ENCODE measurements at regions not wholly inside any gene's neighbourhood (a gene's known extent, or its start where the extent isn't known, plus 50 kb on each side); places are given as distances from the start of the nearest gene placed in this dataset.

- TF ChIP-seq ZKSCAN5 (CRISPR knock-in tag; IDR thresholded peaks at IDR 0.05) (no peak), ZNF678 (CRISPR knock-in tag; IDR thresholded peaks at IDR 0.05) (no peak), REST (IDR thresholded peaks at IDR 0.05; ENCODE audit: borderline replicate concordance in 1 of 2, low read depth in 1 of 2, low read length in 2 of 2) (no peak), DNMT1 (CRISPR knock-in tag; IDR thresholded peaks at IDR 0.05) (no peak), SMARCC2 (IDR thresholded peaks at IDR 0.05) (no peak), RARG (CRISPR knock-in tag; IDR thresholded peaks at IDR 0.05; ENCODE audit: low read depth) (no peak), ZNF24 (IDR thresholded peaks at IDR 0.05) (no peak), POLR2G (IDR thresholded peaks at IDR 0.05; ENCODE audit: low read depth, low read length) (no peak)
These were observed 99.6 kb upstream of the KRR1 start (continued) for GRCh38 chr12:75611041-75611440.

GRCh38 chr12:75606956-75607355 lies 95.5 kb upstream of the KRR1 start:
- Histone ChIP-seq H3K27me3 (ENCODE audit: control insufficient read depth in 1 of 2, insufficient read depth in 2 of 2, low read length in 2 of 2) (no peaks in the 10 kb centered on the region), H3K36me3 (replicated peaks in 1 of 2; ENCODE audit: control insufficient read depth in 1 of 2, insufficient read depth in 2 of 2, low read length in 2 of 2) (no peaks in the 10 kb centered on the region), H3K4me3 (replicated peaks in 1 of 3; ENCODE audit: insufficient read depth in 1 of 3, low read depth in 2 of 3, low read length in 3 of 3) (no peak overlapping the region), H3K4me1 (ENCODE audit: insufficient read depth, low read length) (no peaks in the 10 kb centered on the region), H3K79me2 (ENCODE audit: insufficient read depth, low read length) (no peaks in the 10 kb centered on the region), H3K9me3 (ENCODE audit: low read length) (no peaks in the 10 kb centered on the region), H3K9ac (ENCODE audit: insufficient read depth, low read depth, low read length) (no peak overlapping the region), H4K20me1 (ENCODE audit: insufficient read depth, low read length) (no peaks in the 10 kb centered on the region), H3K4me2 (ENCODE audit: low read depth, low read length) (no peak overlapping the region), H3K27ac (ENCODE audit: extremely low read length, insufficient read depth, low read length) (no peak overlapping the region), H2AFZ (ENCODE audit: low read length) (no peak overlapping the region)
- ChIA-PET CTCF (ENCODE audit: low intra/inter-chr PET ratio, low total read pairs) (no interaction called here), POLR2A (no interaction called here)
- ATAC-seq (no peak), FAIRE-seq (no peak), DNase-seq (ENCODE audit: low spot score) (no peak)
- intact Hi-C loops (cut with micrococcal nuclease; ENCODE audit: unreplicated experiment): loop anchor here (1.0 kb wide), 1 partner anchor 42 kb away; no protein-coding TSS in a partner anchor
- in situ Hi-C loops (cut with HindIII; ENCODE audit: extremely low pct_ligation_motif_present, low pct_unique_long_range_greater_than_20kb): no loop called here
- BruUV-seq (replicated peaks): no TSS peak
- 38% methylated on average over 3 of the region's 3 CpGs for whole genome bisulfite sequencing (ENCODE audit: low lambda C conversion rate)
- TF ChIP-seq DZIP1 (CRISPR knock-in tag; IDR thresholded peaks at IDR 0.05) (no peak), KAT7 (CRISPR knock-in tag; IDR thresholded peaks at IDR 0.05; ENCODE audit: borderline replicate concordance) (no peak), ZNF101 (CRISPR knock-in tag; IDR thresholded peaks at IDR 0.05; ENCODE audit: borderline replicate concordance, low read depth) (no peak), LCORL (IDR thresholded peaks at IDR 0.05) (no peak), LCORL (CRISPR knock-in tag; IDR thresholded peaks at IDR 0.05) (no peak), SUZ12 (IDR thresholded peaks at IDR 0.05; ENCODE audit: low read depth, low read length) (no peak), MTF1 (CRISPR knock-in tag; IDR thresholded peaks at IDR 0.05) (no peak), SRF (IDR thresholded peaks at IDR 0.05; ENCODE audit: low read depth, low read length) (no peak), KLF6 (CRISPR knock-in tag; IDR thresholded peaks at IDR 0.05) (no peak), MZF1 (CRISPR knock-in tag; IDR thresholded peaks at IDR 0.05; ENCODE audit: borderline replicate concordance) (no peak), DDIT3 (CRISPR knock-in tag; IDR thresholded peaks at IDR 0.05) (no peak), KLF15 (CRISPR knock-in tag; IDR thresholded peaks at IDR 0.05; ENCODE audit: borderline replicate concordance) (no peak), HDAC2 (CRISPR knock-in tag; IDR thresholded peaks at IDR 0.05) (no peak)
